Tibial artery (tissue), 4 donors: ENCODE measurements at regions not wholly inside any gene's neighbourhood (a gene's known extent, or its start where the extent isn't known, plus 50 kb on each side); places are given as distances from the start of the nearest gene placed in this dataset.
"Not testable (repeated sequence)": the region's sequence is repeated elsewhere in the genome, so short reads cannot be mapped to it uniquely, and the experiment has no call there.

ENCODE experiments used
- DNase-seq, 2 donors: peaks; one replicate each; pipeline ENCODE4 v3.0.0-alpha.2; 2019
- H3K27ac ChIP-seq, 2 donors: fragments of 200-600 bp; sonication (generic) in 1 of 2; 1 replicate in 1 of 2; 2 replicates in 1 of 2; pipeline ENCODE4 v1.5.1; 2018 to 2019; ENCODE audit warnings: mild to moderate bottlenecking in 1 of 2
- H3K27me3 ChIP-seq, 2 donors: fragments of 200-600 bp; sonication (generic) in 1 of 2; one replicate each; pipeline versions ENCODE4 v1.5.1 to v1.6.0; 2016 to 2019
- H3K36me3 ChIP-seq, 3 donors: fragments of 200-600 bp; sonication (generic) in 2 of 3; one replicate each; pipeline ENCODE4 v1.5.1; 2016 to 2019; ENCODE audit warnings: mild to moderate bottlenecking in 2 of 3
- H3K4me1 ChIP-seq, 4 donors: fragments of 200-600 bp; sonication (generic) in 2 of 4; 1 replicate in 3 of 4; 2 replicates in 1 of 4; pipeline ENCODE4 v1.5.1; 2016 to 2019
- H3K4me3 ChIP-seq, 2 donors: fragments of 200-600 bp; sonication (generic) in 1 of 2; 1 replicate in 1 of 2; 2 replicates in 1 of 2; pipeline ENCODE4 v1.5.1; 2018 to 2019; ENCODE audit warnings: mild to moderate bottlenecking in 2 of 2
- H3K9me3 ChIP-seq, 3 donors: fragments of 200-600 bp; sonication (generic) in 1 of 3; one replicate each; pipeline ENCODE4 v1.5.1; 2016 to 2019
- intact Hi-C: fragments of 100-400 bp; cut with DNase I; formaldehyde crosslinking; loops from one replicate; pipeline ENCODE4 v1.15.0; 2023; ENCODE audit warnings: low total_unique reads
- TF ChIP-seq, protein P1 (sequence below), 2 experiments: fragments of 200-600 bp in 1 of 2; fragments of 450-650 bp in 1 of 2; IDR thresholded peaks; one replicate each; pipeline ENCODE4 v1.5.1; 2017 to 2019; ENCODE audit warnings: antibody characterized with exemption in 2 of 2, mild to moderate bottlenecking in 1 of 2, moderate library complexity in 1 of 2

DNA sequence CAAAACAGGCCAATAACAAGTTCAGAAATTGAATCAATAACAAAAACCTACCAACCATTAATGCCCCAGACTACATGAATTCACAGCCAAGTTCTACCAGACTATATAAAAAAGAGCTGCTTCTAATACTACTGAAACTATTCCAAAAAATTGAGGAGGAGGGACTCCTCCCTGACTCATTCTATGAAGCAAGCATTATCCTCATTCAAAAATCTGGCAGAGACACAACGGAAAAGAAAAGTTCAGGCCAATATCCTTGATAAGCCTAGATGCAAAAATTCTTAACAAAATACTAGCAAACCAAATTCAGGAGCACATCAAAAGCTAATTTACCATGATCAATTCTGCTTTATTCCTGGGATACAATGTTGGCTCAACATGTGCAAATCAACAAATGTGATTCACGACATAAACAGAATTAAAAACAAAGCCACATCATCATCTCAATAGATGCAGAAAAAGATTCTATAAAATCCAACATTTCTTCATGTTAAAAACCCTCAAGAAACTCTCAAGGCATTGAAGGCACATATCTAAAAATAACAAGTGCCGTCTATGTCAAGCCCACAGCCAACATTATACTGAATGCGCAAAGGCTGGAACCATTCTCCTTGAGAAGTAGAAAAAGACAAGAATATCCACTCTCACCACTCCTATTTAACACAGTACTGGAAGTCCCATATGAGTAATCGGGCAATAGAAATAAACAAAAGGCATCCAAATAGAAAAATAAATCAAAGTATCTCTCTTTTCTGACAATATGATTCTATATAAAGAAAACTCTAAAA lies 573.6 kb upstream of the GRM7 start:
- Histone ChIP-seq H3K36me3 (no peaks in the 10 kb centered on the region), H3K4me1 (no peaks in the 10 kb centered on the region), H3K27me3 (no peaks in the 10 kb centered on the region), H3K9me3 (no peaks in the 10 kb centered on the region), H3K4me3 (no peak overlapping the region), H3K27ac (no peak overlapping the region)
- intact Hi-C loops = no loop called here
- DNase-seq = no peak
- TF ChIP-seq, protein P1, sequence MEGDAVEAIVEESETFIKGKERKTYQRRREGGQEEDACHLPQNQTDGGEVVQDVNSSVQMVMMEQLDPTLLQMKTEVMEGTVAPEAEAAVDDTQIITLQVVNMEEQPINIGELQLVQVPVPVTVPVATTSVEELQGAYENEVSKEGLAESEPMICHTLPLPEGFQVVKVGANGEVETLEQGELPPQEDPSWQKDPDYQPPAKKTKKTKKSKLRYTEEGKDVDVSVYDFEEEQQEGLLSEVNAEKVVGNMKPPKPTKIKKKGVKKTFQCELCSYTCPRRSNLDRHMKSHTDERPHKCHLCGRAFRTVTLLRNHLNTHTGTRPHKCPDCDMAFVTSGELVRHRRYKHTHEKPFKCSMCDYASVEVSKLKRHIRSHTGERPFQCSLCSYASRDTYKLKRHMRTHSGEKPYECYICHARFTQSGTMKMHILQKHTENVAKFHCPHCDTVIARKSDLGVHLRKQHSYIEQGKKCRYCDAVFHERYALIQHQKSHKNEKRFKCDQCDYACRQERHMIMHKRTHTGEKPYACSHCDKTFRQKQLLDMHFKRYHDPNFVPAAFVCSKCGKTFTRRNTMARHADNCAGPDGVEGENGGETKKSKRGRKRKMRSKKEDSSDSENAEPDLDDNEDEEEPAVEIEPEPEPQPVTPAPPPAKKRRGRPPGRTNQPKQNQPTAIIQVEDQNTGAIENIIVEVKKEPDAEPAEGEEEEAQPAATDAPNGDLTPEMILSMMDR (IDR thresholded peaks at IDR 0.05) = no peak

DNA sequence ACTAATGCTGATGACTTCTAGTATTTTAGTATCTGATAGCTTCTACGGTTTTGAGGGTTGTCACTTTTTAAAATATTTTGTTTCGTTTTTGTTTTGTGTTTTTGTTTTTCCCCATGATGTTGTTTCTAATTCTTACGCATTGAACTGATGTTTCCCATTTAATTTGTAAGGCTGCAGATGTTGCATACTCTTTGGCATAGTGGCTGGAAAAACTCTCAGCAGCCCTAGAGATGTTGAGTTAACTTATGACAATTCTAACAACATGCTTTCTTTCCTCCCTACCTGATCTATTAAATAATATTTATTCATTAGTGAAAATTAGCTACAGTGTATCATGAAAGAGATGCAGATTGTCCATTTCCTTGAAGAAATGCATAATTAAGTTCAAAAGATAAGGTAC lies 559.3 kb upstream of the GRM7 start:
- no peak overlapping the region for H3K27ac ChIP-seq
- TF ChIP-seq, protein P1 (IDR thresholded peaks at IDR 0.05) = no peak
- H3K36me3 ChIP-seq = no peaks in the 10 kb centered on the region
- intact Hi-C loops = no loop called here
- DNase-seq = no peak
- no peaks in the 10 kb centered on the region for H3K27me3 ChIP-seq
- H3K4me1 ChIP-seq = no peaks in the 10 kb centered on the region
- H3K9me3 ChIP-seq = peaks cover 6 to 18% (median 7%) of the 10 kb centered on the region in 3 donors
- no peak overlapping the region for H3K4me3 ChIP-seq

DNA sequence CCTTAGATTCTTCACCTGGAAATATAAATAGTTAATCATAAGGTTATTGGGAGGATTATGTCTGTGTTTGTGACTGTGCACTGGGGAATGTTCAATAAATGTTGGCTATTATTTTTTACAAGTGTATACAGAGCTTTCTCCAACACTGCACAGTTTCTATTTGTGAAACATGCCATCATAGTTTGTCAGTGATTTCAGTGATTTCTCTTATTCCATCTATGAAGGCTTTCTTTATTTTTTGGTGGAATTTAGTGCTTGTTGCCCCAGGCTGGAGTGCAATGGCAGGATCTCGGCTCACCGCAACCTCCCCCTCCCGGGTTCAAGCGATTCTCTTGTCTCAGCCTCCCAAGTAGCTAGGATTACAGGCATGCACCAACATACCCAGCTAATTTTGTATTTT lies 545.0 kb upstream of the GRM7 start:
- no peak for DNase-seq
- TF ChIP-seq, protein P1 (IDR thresholded peaks at IDR 0.05) = no peak
- Histone ChIP-seq H3K27ac (no peak overlapping the region), H3K36me3 (no peaks in the 10 kb centered on the region), H3K4me1 (no peaks in the 10 kb centered on the region), H3K27me3 (no peaks in the 10 kb centered on the region), H3K9me3 (no peaks in the 10 kb centered on the region), H3K4me3 (no peak overlapping the region)
- intact Hi-C loops = no loop called here

DNA sequence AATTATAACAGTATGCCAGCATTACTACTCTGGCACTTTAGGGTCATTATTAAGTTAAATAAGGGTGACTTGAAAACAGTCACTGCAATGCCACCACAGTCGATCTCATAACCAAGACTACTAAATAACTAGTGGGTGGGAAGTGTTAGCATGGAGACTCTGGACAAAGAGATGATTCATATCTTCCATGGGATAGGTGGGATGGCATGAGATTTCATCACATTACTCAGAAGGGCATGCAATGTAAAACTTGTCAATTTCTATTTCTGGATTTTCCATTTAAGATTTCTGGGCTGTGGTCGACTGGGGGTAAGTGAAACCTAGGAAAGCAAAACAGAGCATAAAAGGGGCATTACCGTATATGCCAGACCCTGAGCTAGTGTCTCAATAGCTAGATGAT lies 538.9 kb upstream of the GRM7 start:
- Histone ChIP-seq H3K4me1 (no peaks in the 10 kb centered on the region), H3K27ac (no peak overlapping the region), H3K4me3 (no peak overlapping the region), H3K36me3 (no peaks in the 10 kb centered on the region), H3K27me3 (no peaks in the 10 kb centered on the region), H3K9me3 (no peaks in the 10 kb centered on the region)
- intact Hi-C loops = no loop called here
- no peak for DNase-seq
- TF ChIP-seq, protein P1 (IDR thresholded peaks at IDR 0.05) = no peak

DNA sequence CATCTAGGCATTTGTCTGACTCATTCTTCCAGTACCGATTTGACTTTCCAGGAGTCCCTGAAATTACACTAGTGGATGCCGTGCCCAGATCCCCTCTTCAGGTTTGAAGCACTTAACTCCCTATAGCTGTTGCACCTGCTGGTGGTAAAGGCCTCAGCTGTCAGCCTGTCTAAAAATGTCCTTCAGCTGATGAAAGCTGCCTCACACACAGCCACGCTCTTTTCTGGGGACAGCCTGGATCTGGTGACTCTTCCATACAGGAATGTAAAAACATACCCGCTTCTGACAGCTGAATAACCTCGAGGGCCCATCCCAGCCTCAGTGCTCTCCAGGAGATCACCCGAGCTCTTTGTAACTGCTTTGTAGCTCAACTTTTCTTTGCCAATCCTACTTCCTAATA lies 534.1 kb upstream of the GRM7 start:
- Histone ChIP-seq H3K9me3 (peaks cover 0 to 7% (median 5%) of the 10 kb centered on the region in 3 donors), H3K27ac (no peak overlapping the region), H3K4me3 (no peak overlapping the region), H3K4me1 (no peaks in the 10 kb centered on the region), H3K27me3 (no peaks in the 10 kb centered on the region), H3K36me3 (no peaks in the 10 kb centered on the region)
- intact Hi-C loops = no loop called here
- DNase-seq = no peak
- TF ChIP-seq, protein P1 (IDR thresholded peaks at IDR 0.05) = no peak

DNA sequence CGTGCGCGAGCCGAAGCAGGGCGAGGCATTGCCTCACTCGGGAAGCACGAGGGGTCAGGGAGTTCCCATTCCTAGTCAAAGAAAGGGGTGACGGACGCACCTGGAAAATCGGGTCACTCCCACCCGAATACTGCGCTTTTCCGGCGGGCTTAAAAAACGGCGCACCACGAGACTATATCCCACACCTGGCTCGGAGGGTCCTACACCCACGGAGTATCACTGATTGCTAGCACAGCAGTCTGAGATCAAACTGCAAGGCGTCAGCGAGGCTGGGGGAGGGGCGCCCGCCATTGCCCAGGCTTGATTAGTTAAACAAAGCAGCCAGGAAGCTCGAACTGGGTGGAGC lies 520.0 kb upstream of the GRM7 start:
- H3K4me1 ChIP-seq, H3K36me3 ChIP-seq, H3K27ac ChIP-seq, H3K4me3 ChIP-seq, H3K27me3 ChIP-seq, intact Hi-C loops, DNase-seq, H3K9me3 ChIP-seq: not testable (repeated sequence)
